Transverse colon (tissue), 4 donors: ENCODE measurements at regions not wholly inside any gene's neighbourhood (a gene's known extent, or its start where the extent isn't known, plus 50 kb on each side); places are given as distances from the start of the nearest gene placed in this dataset.

Source experiments
- DNase-seq: peaks from one replicate; pipeline ENCODE4 v3.0.0-alpha.2; 2019
- H3K27ac ChIP-seq, 4 donors: fragments of 200-600 bp; sonication (generic); 2 replicates each; pipeline ENCODE4 v1.5.1; 2016 to 2018; ENCODE audit warnings: inconsistent platforms in 4 of 4
- H3K27me3 ChIP-seq: fragments of 200-600 bp; sonication (generic); 2 replicates; pipeline ENCODE4 v1.5.1; 2017; ENCODE audit warnings: inconsistent platforms
- H3K36me3 ChIP-seq, 4 donors: fragments of 200-600 bp; sonication (generic); 2 replicates each; pipeline ENCODE4 v1.5.1; 2017 to 2019; ENCODE audit warnings: inconsistent platforms in 4 of 4
- H3K4me1 ChIP-seq, 4 donors: fragments of 200-600 bp; sonication (generic); 2 replicates each; pipeline ENCODE4 v1.5.1; 2017 to 2020; ENCODE audit warnings: inconsistent platforms in 4 of 4
- H3K4me3 ChIP-seq, 4 donors: fragments of 200-600 bp; sonication (generic); 1 replicate in 1 of 4; 2 replicates in 3 of 4; pipeline versions ENCODE4 v1.5.1 to v1.6.1; 2017 to 2019; ENCODE audit warnings: inconsistent platforms in 4 of 4
- H3K9me3 ChIP-seq, 2 donors: fragments of 200-600 bp; sonication (generic); 2 replicates each; pipeline ENCODE4 v1.5.1; 2017 to 2019; ENCODE audit warnings: inconsistent platforms in 2 of 2
- CTCF ChIP-seq, 5 experiments: fragments of 200-600 bp in 3 of 5; fragments of 450-650 bp in 2 of 5; sonication (generic) in 3 of 5; IDR thresholded peaks; 1 replicate in 2 of 5; 2 replicates in 3 of 5; pipeline ENCODE4 v1.5.1; 2016 to 2017; ENCODE audit warnings: antibody characterized with exemption in 5 of 5, inconsistent platforms in 3 of 5, mild to moderate bottlenecking in 2 of 5, moderate library complexity in 1 of 5
- EP300 ChIP-seq: sonication (generic); formaldehyde crosslinking; IDR thresholded peaks from one replicate; pipeline ENCODE4 v1.6.1; 2017; ENCODE audit warnings: antibody characterized with exemption, low read depth
- POLR2A ChIP-seq: fragments of 450-650 bp; IDR thresholded peaks from one replicate; pipeline ENCODE4 v1.6.1; 2016; ENCODE audit warnings: antibody characterized with exemption, mild to moderate bottlenecking, moderate library complexity
- POLR2AphosphoS5 ChIP-seq, 3 donors: sonication (generic); formaldehyde crosslinking; IDR thresholded peaks; one replicate each; pipeline ENCODE4 v1.6.1; 2016; ENCODE audit warnings: antibody characterized with exemption in 3 of 3
- WGBS, 2 donors: methylation state at CpG; one replicate each; pipeline ENCODE4 v1.1.5; 2018; ENCODE audit warnings: low coverage in 1 of 2; 5-methylcytosine and 5-hydroxymethylcytosine counted together
- in situ Hi-C, 4 donors: fragments of 200-750 bp; cut with MboI; loops; one replicate each; pipeline versions ENCODE4 v1.15.0 to v1.15.1; 2017; ENCODE audit warnings: low sequenced_read_pairs in 3 of 4, low pct_ligation_motif_present in 1 of 4, low pct_unique_long_range_greater_than_20kb in 1 of 4
- intact Hi-C: fragments of 100-400 bp; cut with DNase I; formaldehyde crosslinking; loops from one replicate; pipeline ENCODE4 v1.15.1; 2023; ENCODE audit warnings: low total_unique reads

- H3K27ac ChIP-seq, result no peak overlapping the region
- H3K4me1 ChIP-seq, result peaks cover 0 to 8% (median 0%) of the 10 kb centered on the region in 4 donors
- no peaks in the 10 kb centered on the region for H3K27me3 ChIP-seq
- no peaks in the 10 kb centered on the region for H3K36me3 ChIP-seq
- TF ChIP-seq POLR2AphosphoS5 (IDR thresholded peaks at IDR 0.05) (no peak), EP300 (no peak), CTCF (IDR thresholded peaks at IDR 0.05) (no peak)
- in situ Hi-C loops (loop anchor here in 1 of 4 donors (25.0 kb wide), 1 partner anchor 535 kb away; the partner anchor contains the start of gene GATA6), intact Hi-C loops (loop anchor here (10.0 kb wide), 1 partner anchor 533 kb away; the partner anchor contains the start of gene GATA6)
- DNase-seq, result no peak
- no peaks in the 10 kb centered on the region for H3K9me3 ChIP-seq
- no peak overlapping the region for H3K4me3 ChIP-seq
- 84% methylated on average over 3 of the region's 3 CpGs; no CpG with 5 or more reads in 1 of the 2 donors for WGBS, 2 donors
Observed at GRCh38 chr18:22697561-22697960, 235.6 kb upstream of the RBBP8 start.

GRCh38 chr18:22698711-22699110, 234.4 kb upstream of the RBBP8 start:
- H3K27ac ChIP-seq, result no peak overlapping the region
- H3K9me3 ChIP-seq, result no peaks in the 10 kb centered on the region
- 93% methylated on average over 1 of the region's 1 CpG; no CpG with 5 or more reads in 1 of the 2 donors for WGBS, 2 donors
- no peaks in the 10 kb centered on the region for H3K27me3 ChIP-seq
- in situ Hi-C loops, result loop anchor here in 1 of 4 donors (25.0 kb wide), 1 partner anchor 536 kb away; the partner anchor contains the start of gene GATA6
- no peaks in the 10 kb centered on the region for H3K36me3 ChIP-seq
- no peak overlapping the region for H3K4me3 ChIP-seq
- TF ChIP-seq POLR2AphosphoS5 (IDR thresholded peaks at IDR 0.05), result no peak
- TF ChIP-seq CTCF (IDR thresholded peaks at IDR 0.05), result no peak
- TF ChIP-seq EP300, result no peak
- TF ChIP-seq POLR2A, result no peak
- no peak for DNase-seq
- intact Hi-C loops, result loop anchor here (10.0 kb wide), 1 partner anchor 534 kb away; the partner anchor contains the start of gene GATA6
- H3K4me1 ChIP-seq, result peaks cover 0 to 8% (median 0%) of the 10 kb centered on the region in 4 donors

- Histone ChIP-seq H3K27me3 (no peaks in the 10 kb centered on the region), H3K9me3 (no peaks in the 10 kb centered on the region), H3K4me1 (peaks cover 0 to 14% (median 0%) of the 10 kb centered on the region in 4 donors), H3K36me3 (no peaks in the 10 kb centered on the region), H3K27ac (no peak overlapping the region), H3K4me3 (no peak overlapping the region)
- TF ChIP-seq CTCF (IDR thresholded peaks at IDR 0.05) (no peak), POLR2AphosphoS5 (IDR thresholded peaks at IDR 0.05) (no peak), POLR2A (no peak), EP300 (no peak)
- intact Hi-C loops, result loop anchor here (10.0 kb wide), 1 partner anchor 535 kb away; the partner anchor contains the start of gene GATA6
- DNase-seq, result no peak
- in situ Hi-C loops, result loop anchor here in 1 of 4 donors (25.0 kb wide), 1 partner anchor 537 kb away; the partner anchor contains the start of gene GATA6
- 73 to 86% methylated on average over 1 to 9 of the region's 9 CpGs for WGBS, 2 donors
Observed at GRCh38 chr18:22699629-22700028, 233.5 kb upstream of the RBBP8 start.

- Histone ChIP-seq H3K4me1 (peaks cover 0 to 14% (median 0%) of the 10 kb centered on the region in 4 donors), H3K27ac (no peak overlapping the region), H3K4me3 (no peak overlapping the region), H3K27me3 (no peaks in the 10 kb centered on the region), H3K9me3 (no peaks in the 10 kb centered on the region), H3K36me3 (no peaks in the 10 kb centered on the region)
- in situ Hi-C loops (no loop called here), intact Hi-C loops (no loop called here)
- no peak for DNase-seq
- 96 to 100% methylated on average over 1 of the region's 1 CpG for WGBS, 2 donors
- TF ChIP-seq POLR2AphosphoS5 (IDR thresholded peaks at IDR 0.05), result no peak
Observed at GRCh38 chr18:22700920-22701319, 232.2 kb upstream of the RBBP8 start.

- intact Hi-C loops, result no loop called here
- Histone ChIP-seq H3K4me3 (no peak overlapping the region), H3K27me3 (no peaks in the 10 kb centered on the region), H3K9me3 (no peaks in the 10 kb centered on the region), H3K27ac (no peak overlapping the region), H3K4me1 (peaks cover 0 to 11% (median 0%) of the 10 kb centered on the region in 4 donors), H3K36me3 (no peaks in the 10 kb centered on the region)
- WGBS, 2 donors, result 79 to 85% methylated on average over 4 to 6 of the region's 6 CpGs
- no peak for DNase-seq
- no peak for TF ChIP-seq POLR2AphosphoS5 (IDR thresholded peaks at IDR 0.05)
- in situ Hi-C loops, result no loop called here
Observed at GRCh38 chr18:22701326-22701725, 231.8 kb upstream of the RBBP8 start.
